Trophoblast cell (in vitro differentiated cells and primary cell): ENCODE measurements at regions not wholly inside any gene's neighbourhood (a gene's known extent, or its start where the extent isn't known, plus 50 kb on each side); places are given as distances from the start of the nearest gene placed in this dataset.

ENCODE experiments used
- DNase-seq, 2 donors: peaks; one replicate each; pipeline ENCODE4 v3.0.0-alpha.2; 2016
- H2AFZ ChIP-seq: 2 replicates; pipeline ENCODE4 v1.6.1; 2013; ENCODE audit warnings: low read length, moderate library complexity, mild to moderate bottlenecking; ENCODE audit not compliant: insufficient read depth, poor library complexity
- H2AK5ac ChIP-seq: 2 replicates; pipeline ENCODE4 v1.6.1; 2013; ENCODE audit warnings: mild to moderate bottlenecking, low read length
- H2BK120ac ChIP-seq: 2 replicates; pipeline ENCODE4 v1.6.1; 2013; ENCODE audit warnings: low read length, mild to moderate bottlenecking, moderate library complexity; ENCODE audit not compliant: insufficient read depth, poor library complexity
- H2BK12ac ChIP-seq: 2 replicates; pipeline ENCODE4 v1.6.1; 2013; ENCODE audit warnings: mild to moderate bottlenecking, low read length, moderate library complexity
- H2BK5ac ChIP-seq: 2 replicates; pipeline ENCODE4 v1.6.1; 2013; ENCODE audit warnings: low read length, low read depth, moderate library complexity, mild to moderate bottlenecking; ENCODE audit not compliant: poor library complexity
- H3K14ac ChIP-seq: 2 replicates; pipeline ENCODE4 v1.6.1; 2013; ENCODE audit warnings: mild to moderate bottlenecking, low read length
- H3K18ac ChIP-seq: 2 replicates; pipeline ENCODE4 v1.6.1; 2013; ENCODE audit warnings: mild to moderate bottlenecking, low read length
- H3K23ac ChIP-seq: 2 replicates; pipeline ENCODE4 v1.6.1; 2013; ENCODE audit warnings: low read length
- H3K27ac ChIP-seq: 2 replicates; pipeline ENCODE4 v1.5.1; 2013; ENCODE audit warnings: low read depth, mild to moderate bottlenecking, inconsistent platforms, low read length, moderate library complexity
- H3K27me3 ChIP-seq: 2 replicates; pipeline ENCODE4 v1.6.1; 2013; ENCODE audit warnings: inconsistent platforms, mild to moderate bottlenecking, low read length, moderate library complexity; ENCODE audit not compliant: insufficient read depth
- H3K36me3 ChIP-seq, 2 experiments: 1 replicate in 1 of 2; 2 replicates in 1 of 2; pipeline ENCODE4 v1.6.1; 2013; ENCODE audit warnings: low read length in 2 of 2, mild to moderate bottlenecking in 2 of 2, moderate library complexity in 1 of 2; ENCODE audit not compliant: insufficient read depth in 2 of 2, control insufficient read depth in 1 of 2
- H3K4ac ChIP-seq: 2 replicates; pipeline ENCODE4 v1.6.1; 2013; ENCODE audit warnings: low read depth, mild to moderate bottlenecking, low read length, moderate library complexity
- H3K4me1 ChIP-seq, 2 experiments: 1 replicate in 1 of 2; 2 replicates in 1 of 2; pipeline ENCODE4 v1.6.1; 2013; ENCODE audit warnings: low read length in 2 of 2, mild to moderate bottlenecking in 2 of 2, moderate library complexity in 1 of 2; ENCODE audit not compliant: insufficient read depth in 2 of 2, control insufficient read depth in 1 of 2
- H3K4me2 ChIP-seq: 2 replicates; pipeline ENCODE4 v1.6.1; 2013; ENCODE audit warnings: inconsistent platforms, mild to moderate bottlenecking, low read length, moderate library complexity
- H3K4me3 ChIP-seq: 2 replicates; pipeline ENCODE4 v1.5.1; 2013; ENCODE audit warnings: mild to moderate bottlenecking, low read depth, low read length, inconsistent platforms
- H3K79me1 ChIP-seq: one replicate; pipeline ENCODE4 v1.6.1; 2013; ENCODE audit warnings: low read length
- H3K79me2 ChIP-seq: 2 replicates; pipeline ENCODE4 v1.6.1; 2013; ENCODE audit warnings: low read length, mild to moderate bottlenecking; ENCODE audit not compliant: control insufficient read depth, insufficient read depth, poor library complexity
- H3K9ac ChIP-seq: 2 replicates; pipeline ENCODE4 v1.6.1; 2013; ENCODE audit warnings: mild to moderate bottlenecking, low read length
- H3K9me3 ChIP-seq: 2 replicates; pipeline ENCODE4 v1.6.1; 2013; ENCODE audit warnings: low read depth, mild to moderate bottlenecking, control low read depth, inconsistent platforms, low read length; ENCODE audit not compliant: insufficient read depth
- H4K12ac ChIP-seq: 2 replicates; pipeline ENCODE4 v1.6.1; 2013; ENCODE audit warnings: low read depth, mild to moderate bottlenecking, low read length, moderate library complexity
- H4K8ac ChIP-seq: 2 replicates; pipeline ENCODE4 v1.6.1; 2013; ENCODE audit warnings: low read depth, mild to moderate bottlenecking, low read length, moderate library complexity
- H4K91ac ChIP-seq: one replicate; pipeline ENCODE4 v1.6.1; 2013; ENCODE audit warnings: low read depth, mild to moderate bottlenecking, low read length, moderate library complexity
- WGBS: extraction: QIAGEN DNeasy Blood & Tissue Kit; methylation state at CpG from one replicate; pipeline ENCODE4 v1.1.7; 2013; ENCODE audit warnings: missing lambda C conversion rate; ENCODE audit not compliant: insufficient read length, insufficient coverage; ENCODE audit errors: extremely low coverage; 5-methylcytosine and 5-hydroxymethylcytosine counted together

DNA sequence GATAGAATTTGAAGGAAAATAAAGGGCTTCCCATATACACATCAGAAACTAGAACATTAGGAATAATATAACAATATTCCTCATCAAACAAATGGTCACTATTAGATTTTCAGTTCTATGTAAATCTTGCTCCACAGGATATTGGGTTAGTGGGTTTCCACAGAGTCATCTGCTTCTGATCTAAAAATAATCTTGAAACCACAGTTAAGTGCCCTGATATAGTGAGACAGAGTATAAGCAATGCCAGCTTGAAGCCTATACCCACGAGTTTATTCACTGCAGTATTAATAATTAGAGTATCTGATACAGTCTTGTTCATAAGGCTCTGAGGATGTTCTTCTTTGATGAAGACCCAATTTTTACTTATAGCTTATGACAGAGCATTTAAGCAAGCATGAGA, 74.5 kb upstream of the ATF7IP start:
- no peak overlapping the region for H3K23ac ChIP-seq

DNA sequence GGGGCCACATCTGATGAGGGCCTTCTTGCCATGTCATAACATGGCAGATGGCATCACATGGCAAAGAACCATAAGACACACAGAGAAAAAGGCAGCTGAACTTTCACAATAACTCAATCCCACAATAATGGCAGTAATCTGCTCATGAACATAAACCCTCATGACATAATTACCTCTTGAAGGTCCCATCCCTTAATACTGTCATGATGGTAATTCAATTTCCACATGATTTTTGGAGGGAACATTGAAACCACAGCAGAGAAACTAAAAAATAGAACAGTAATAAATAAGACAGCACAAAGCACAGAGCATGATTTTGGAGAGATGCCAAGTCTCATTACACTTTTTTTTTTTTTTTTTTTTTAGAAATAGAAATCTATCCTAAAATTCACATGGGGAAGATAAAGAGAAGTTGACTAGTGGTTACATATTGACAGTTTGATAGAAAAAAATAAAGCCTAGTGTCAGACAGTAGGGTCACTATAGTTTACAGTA, 61.8 kb upstream of the ATF7IP start:
- Histone ChIP-seq H3K23ac (no peak overlapping the region), H3K18ac (no peak overlapping the region), H2AFZ (no peak overlapping the region), H3K27me3 (no peaks in the 10 kb centered on the region), H2BK5ac (no peak overlapping the region), H3K14ac (no peak overlapping the region), H4K91ac (no peak overlapping the region), H3K9me3 (no peaks in the 10 kb centered on the region), H3K4me1 (no peaks in the 10 kb centered on the region), H3K36me3 (no peaks in the 10 kb centered on the region), H3K79me1 (no peaks in the 10 kb centered on the region), H4K8ac (no peak overlapping the region), H2BK12ac (no peak overlapping the region), H4K12ac (no peak overlapping the region), H3K27ac (no peak overlapping the region), H3K4me2 (no peak overlapping the region), H3K4ac (no peak overlapping the region), H2BK120ac (no peak overlapping the region), H3K4me3 (no peak overlapping the region), H2AK5ac (no peak overlapping the region), H3K79me2 (no peaks in the 10 kb centered on the region), H3K9ac (no peak overlapping the region)
- DNase-seq = no peak

More for the DNA sequence above, 74.5 kb upstream of the ATF7IP start:
- Histone ChIP-seq H3K9me3 (peaks cover 3% of the 10 kb centered on the region), H3K4me3 (no peak overlapping the region), H4K91ac (no peak overlapping the region), H3K18ac (no peak overlapping the region), H2BK12ac (no peak overlapping the region), H3K9ac (no peak overlapping the region), H3K4me1 (no peaks in the 10 kb centered on the region), H3K79me2 (no peaks in the 10 kb centered on the region), H3K27me3 (no peaks in the 10 kb centered on the region), H3K27ac (no peak overlapping the region), H3K79me1 (no peaks in the 10 kb centered on the region), H2AK5ac (no peak overlapping the region), H4K12ac (no peak overlapping the region), H4K8ac (no peak overlapping the region), H2BK120ac (no peak overlapping the region), H3K4ac (no peak overlapping the region), H3K36me3 (no peaks in the 10 kb centered on the region), H2BK5ac (no peak overlapping the region), H3K14ac (no peak overlapping the region), H2AFZ (no peak overlapping the region), H3K4me2 (no peak overlapping the region)
- DNase-seq = no peak
- WGBS = no CpG with 5 or more reads among the region's 1 CpG

DNA sequence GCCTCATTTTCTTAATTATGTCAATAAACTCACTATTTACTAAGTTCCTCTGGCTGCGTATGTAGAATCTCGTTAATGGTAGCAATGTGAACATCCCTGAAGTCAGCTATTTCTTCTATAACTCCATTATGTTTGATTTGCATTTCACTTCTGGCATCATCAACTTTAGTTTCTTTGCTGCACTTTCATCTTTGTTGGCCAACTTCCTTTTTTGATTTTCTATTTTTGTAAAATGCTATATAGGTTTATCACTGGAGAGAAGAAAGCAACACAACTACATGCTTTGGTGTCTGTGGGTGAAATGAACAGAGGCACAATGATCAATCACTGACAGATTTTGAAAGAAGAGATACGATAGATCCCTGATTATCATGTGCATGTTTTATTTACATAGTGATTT, 58.5 kb upstream of the ATF7IP start:
- no peak overlapping the region for H2AK5ac ChIP-seq
- no peak overlapping the region for H3K9ac ChIP-seq
- no peaks in the 10 kb centered on the region for H3K79me2 ChIP-seq
- H4K8ac ChIP-seq = no peak overlapping the region
- H4K91ac ChIP-seq = no peak overlapping the region
- no peak overlapping the region for H3K27ac ChIP-seq
- H4K12ac ChIP-seq = no peak overlapping the region
- H2BK120ac ChIP-seq = no peak overlapping the region
- no peaks in the 10 kb centered on the region for H3K4me1 ChIP-seq
- H2AFZ ChIP-seq = no peak overlapping the region
- H2BK5ac ChIP-seq = no peak overlapping the region
- H3K9me3 ChIP-seq = no peaks in the 10 kb centered on the region
- no peaks in the 10 kb centered on the region for H3K27me3 ChIP-seq
- no peak overlapping the region for H3K4me2 ChIP-seq
- no peak for DNase-seq
- no peak overlapping the region for H2BK12ac ChIP-seq
- H3K23ac ChIP-seq = no peak overlapping the region
- H3K4me3 ChIP-seq = no peak overlapping the region
- no peaks in the 10 kb centered on the region for H3K79me1 ChIP-seq
- H3K4ac ChIP-seq = no peak overlapping the region
- no peaks in the 10 kb centered on the region for H3K36me3 ChIP-seq
- WGBS = no CpG with 5 or more reads among the region's 3 CpGs
- no peak overlapping the region for H3K14ac ChIP-seq
- H3K18ac ChIP-seq = no peak overlapping the region

DNA sequence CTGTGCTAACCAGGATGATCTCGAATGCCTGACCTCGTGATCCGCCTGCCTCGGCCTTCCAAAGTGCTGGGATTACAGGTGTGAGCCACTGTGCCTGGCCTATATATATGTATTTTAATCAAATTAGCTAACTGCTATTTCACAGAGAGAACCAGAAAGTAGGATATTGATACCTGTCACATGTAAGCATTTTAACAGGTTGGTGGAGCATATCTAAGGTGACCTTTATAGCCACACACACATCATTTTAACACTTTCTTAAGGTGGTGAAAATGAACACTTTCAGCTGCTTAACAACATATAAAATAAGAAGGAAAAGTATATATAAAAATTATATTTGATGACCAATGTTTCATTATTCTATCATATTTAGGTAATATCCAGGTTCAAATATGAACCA, 57.0 kb upstream of the ATF7IP start:
- no CpG with 5 or more reads among the region's 4 CpGs for WGBS
- H3K18ac ChIP-seq = no peak overlapping the region
- H4K91ac ChIP-seq = no peak overlapping the region

More for the DNA sequence above, 57.0 kb upstream of the ATF7IP start:
- no peak overlapping the region for H4K12ac ChIP-seq
- no peak overlapping the region for H3K4ac ChIP-seq
- H3K4me1 ChIP-seq = no peaks in the 10 kb centered on the region
- no peaks in the 10 kb centered on the region for H3K27me3 ChIP-seq
- no peak overlapping the region for H2AFZ ChIP-seq
- no peak overlapping the region for H3K14ac ChIP-seq
- DNase-seq = no peak
- no peak overlapping the region for H2AK5ac ChIP-seq
- H3K4me2 ChIP-seq = no peak overlapping the region
- H3K79me2 ChIP-seq = no peaks in the 10 kb centered on the region
- H3K27ac ChIP-seq = no peak overlapping the region
- no peaks in the 10 kb centered on the region for H3K79me1 ChIP-seq
- no peaks in the 10 kb centered on the region for H3K36me3 ChIP-seq
- H3K4me3 ChIP-seq = no peak overlapping the region
- H3K9ac ChIP-seq = no peak overlapping the region
- H3K23ac ChIP-seq = no peak overlapping the region
- no peak overlapping the region for H4K8ac ChIP-seq
- no peak overlapping the region for H2BK12ac ChIP-seq
- H3K9me3 ChIP-seq = no peaks in the 10 kb centered on the region
- H2BK120ac ChIP-seq = no peak overlapping the region
- H2BK5ac ChIP-seq = no peak overlapping the region
